ENCODE measurements at regions not wholly inside any gene's neighbourhood (a gene's known extent, or its start where the extent isn't known, plus 50 kb on each side); places are given as distances from the start of the nearest gene placed in this dataset.

DNA sequence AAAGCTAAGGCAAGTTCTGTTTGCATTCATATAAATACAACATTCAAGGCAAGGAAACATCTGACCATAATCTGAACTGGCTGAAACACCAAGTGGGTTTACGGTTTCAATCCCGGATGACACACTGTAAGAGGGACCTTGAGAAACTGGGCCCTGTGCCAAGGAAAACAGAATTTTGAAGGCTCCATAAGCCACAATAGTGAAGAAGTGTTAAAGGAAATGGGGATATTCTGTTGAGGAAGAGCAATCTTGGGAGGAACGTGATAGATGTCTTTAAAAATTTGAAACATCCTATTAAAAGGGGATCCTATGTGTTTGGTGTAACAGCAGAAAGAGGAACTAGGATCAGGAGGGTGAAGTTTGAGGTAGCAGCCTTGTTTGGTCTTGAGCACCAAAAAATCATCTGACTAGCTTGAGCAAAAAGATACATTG, 82.4 kb upstream of the TAB2 start:
- H3K4me3 ChIP-seq: no peak overlapping the region
- no peaks in the 10 kb centered on the region for H3K27me3 ChIP-seq
- H3K27ac ChIP-seq: no peak overlapping the region
- peaks cover 14% of the 10 kb centered on the region for H3K4me1 ChIP-seq (ENCODE audit: insufficient read depth)
- no peaks in the 10 kb centered on the region for H3K9me2 ChIP-seq (replicated peaks; ENCODE audit: insufficient read depth)
- no peaks in the 10 kb centered on the region for H3K36me3 ChIP-seq (replicated peaks; ENCODE audit: insufficient read depth, low read depth)
- WGBS (ENCODE audit: low lambda C conversion rate, missing lambda C conversion rate): 51% methylated on average over 3 of the region's 3 CpGs
- TF ChIP-seq EZH2phosphoT487 (IDR thresholded peaks at IDR 0.05; ENCODE audit: low read depth, severe bottlenecking, unreplicated experiment) (no peak), EZH2 (IDR thresholded peaks at IDR 0.05; ENCODE audit: borderline replicate concordance) (no peak)
- TF ChIP-seq, protein P1, sequence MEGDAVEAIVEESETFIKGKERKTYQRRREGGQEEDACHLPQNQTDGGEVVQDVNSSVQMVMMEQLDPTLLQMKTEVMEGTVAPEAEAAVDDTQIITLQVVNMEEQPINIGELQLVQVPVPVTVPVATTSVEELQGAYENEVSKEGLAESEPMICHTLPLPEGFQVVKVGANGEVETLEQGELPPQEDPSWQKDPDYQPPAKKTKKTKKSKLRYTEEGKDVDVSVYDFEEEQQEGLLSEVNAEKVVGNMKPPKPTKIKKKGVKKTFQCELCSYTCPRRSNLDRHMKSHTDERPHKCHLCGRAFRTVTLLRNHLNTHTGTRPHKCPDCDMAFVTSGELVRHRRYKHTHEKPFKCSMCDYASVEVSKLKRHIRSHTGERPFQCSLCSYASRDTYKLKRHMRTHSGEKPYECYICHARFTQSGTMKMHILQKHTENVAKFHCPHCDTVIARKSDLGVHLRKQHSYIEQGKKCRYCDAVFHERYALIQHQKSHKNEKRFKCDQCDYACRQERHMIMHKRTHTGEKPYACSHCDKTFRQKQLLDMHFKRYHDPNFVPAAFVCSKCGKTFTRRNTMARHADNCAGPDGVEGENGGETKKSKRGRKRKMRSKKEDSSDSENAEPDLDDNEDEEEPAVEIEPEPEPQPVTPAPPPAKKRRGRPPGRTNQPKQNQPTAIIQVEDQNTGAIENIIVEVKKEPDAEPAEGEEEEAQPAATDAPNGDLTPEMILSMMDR (IDR thresholded peaks at IDR 0.05; ENCODE audit: poor library complexity): no peak
- no peaks in the 10 kb centered on the region for H3K79me2 ChIP-seq
- no peaks in the 10 kb centered on the region for H4K20me1 ChIP-seq (ENCODE audit: insufficient read depth, poor library complexity, severe bottlenecking)
- no peak overlapping the region for H2AFZ ChIP-seq
- no peak overlapping the region for H3K4me2 ChIP-seq
- peak; percentile 30 for DNase-seq (ENCODE audit: low spot score)
- H3K9me3 ChIP-seq (ENCODE audit: low read depth): no peaks in the 10 kb centered on the region

GRCh38 chr6:149236589-149236988, 80.9 kb upstream of the TAB2 start:
- H3K4me1 ChIP-seq (ENCODE audit: insufficient read depth): peaks cover 14% of the 10 kb centered on the region
- no peaks in the 10 kb centered on the region for H4K20me1 ChIP-seq (ENCODE audit: insufficient read depth, poor library complexity, severe bottlenecking)
- no peak overlapping the region for H3K4me2 ChIP-seq
- TF ChIP-seq, protein P1 (IDR thresholded peaks at IDR 0.05; ENCODE audit: poor library complexity): no peak
- TF ChIP-seq EZH2phosphoT487 (IDR thresholded peaks at IDR 0.05; ENCODE audit: low read depth, severe bottlenecking, unreplicated experiment) (no peak), EZH2 (IDR thresholded peaks at IDR 0.05; ENCODE audit: borderline replicate concordance) (no peak)
- H2AFZ ChIP-seq: no peak overlapping the region
- H3K4me3 ChIP-seq: no peak overlapping the region
- no peak for DNase-seq (ENCODE audit: low spot score)
- H3K9me3 ChIP-seq (ENCODE audit: low read depth): no peaks in the 10 kb centered on the region
- no peaks in the 10 kb centered on the region for H3K9me2 ChIP-seq (replicated peaks; ENCODE audit: insufficient read depth)
- no peaks in the 10 kb centered on the region for H3K27me3 ChIP-seq
- H3K36me3 ChIP-seq (replicated peaks; ENCODE audit: insufficient read depth, low read depth): no peaks in the 10 kb centered on the region
- H3K79me2 ChIP-seq: no peaks in the 10 kb centered on the region
- H3K27ac ChIP-seq: no peak overlapping the region

DNA sequence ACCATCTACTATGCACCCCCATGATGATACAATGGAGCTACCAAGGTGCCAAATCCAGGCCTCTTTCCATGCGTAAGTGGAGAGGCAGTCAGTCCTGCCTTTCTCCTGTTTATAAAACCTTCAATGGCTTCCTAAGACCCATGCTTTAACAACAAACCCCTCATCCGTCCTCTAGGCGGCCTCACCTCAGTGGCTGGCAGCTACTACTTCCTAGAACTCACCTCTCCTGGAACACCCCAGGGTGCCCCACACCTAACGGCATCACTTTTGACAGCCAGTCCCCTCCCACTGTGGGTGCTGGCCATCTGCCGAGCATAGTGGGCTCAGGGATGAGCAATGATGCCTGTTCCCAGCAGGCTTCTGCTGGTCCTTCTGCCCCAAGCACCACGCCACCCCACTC, 80.0 kb upstream of the TAB2 start:
- Histone ChIP-seq H3K4me1 (ENCODE audit: insufficient read depth) (peaks cover 14% of the 10 kb centered on the region), H3K9me2 (replicated peaks; ENCODE audit: insufficient read depth) (no peaks in the 10 kb centered on the region), H3K4me2 (no peak overlapping the region), H3K9me3 (ENCODE audit: low read depth) (no peaks in the 10 kb centered on the region), H3K27me3 (no peaks in the 10 kb centered on the region), H4K20me1 (ENCODE audit: insufficient read depth, poor library complexity, severe bottlenecking) (no peaks in the 10 kb centered on the region), H3K36me3 (replicated peaks; ENCODE audit: insufficient read depth, low read depth) (no peaks in the 10 kb centered on the region), H2AFZ (no peak overlapping the region), H3K4me3 (no peak overlapping the region), H3K79me2 (no peaks in the 10 kb centered on the region), H3K27ac (no peak overlapping the region)
- 89% methylated on average over 6 of the region's 6 CpGs for WGBS (ENCODE audit: low lambda C conversion rate, missing lambda C conversion rate)
- no peak for DNase-seq (ENCODE audit: low spot score)
- TF ChIP-seq, protein P1 (IDR thresholded peaks at IDR 0.05; ENCODE audit: poor library complexity): no peak
- TF ChIP-seq EZH2 (IDR thresholded peaks at IDR 0.05; ENCODE audit: borderline replicate concordance) (no peak), EZH2phosphoT487 (IDR thresholded peaks at IDR 0.05; ENCODE audit: low read depth, severe bottlenecking, unreplicated experiment) (no peak)

Measured in hepatocyte (in vitro differentiated cells).